Spinal cord (tissue), 9 donors: ENCODE measurements at regions not wholly inside any gene's neighbourhood (a gene's known extent, or its start where the extent isn't known, plus 50 kb on each side); places are given as distances from the start of the nearest gene placed in this dataset.
A peak's percentile ranks its signal among the peaks of the same experiment; 100 is the strongest.

Source experiments
- DNase-seq, 6 donors: peaks; one replicate each; pipeline versions ENCODE4 v3.0.0 to v3.0.0-alpha.2; 2013 to 2015; ENCODE audit warnings: low spot score in 6 of 6, low read depth in 4 of 6
- H3K27ac ChIP-seq: one replicate; pipeline ENCODE4 v1.5.1; 2013; ENCODE audit warnings: low read depth, low read length, control low read depth
- H3K27me3 ChIP-seq: one replicate; pipeline ENCODE4 v1.6.1; 2013; ENCODE audit warnings: low read length; ENCODE audit not compliant: control insufficient read depth, insufficient read depth
- H3K36me3 ChIP-seq: one replicate; pipeline ENCODE4 v1.6.1; 2013; ENCODE audit warnings: low read length; ENCODE audit not compliant: control insufficient read depth, insufficient read depth
- H3K4me1 ChIP-seq: one replicate; pipeline ENCODE4 v1.6.1; 2013; ENCODE audit warnings: low read length; ENCODE audit not compliant: control insufficient read depth, insufficient read depth
- H3K4me3 ChIP-seq: one replicate; pipeline ENCODE4 v1.5.1; 2013; ENCODE audit warnings: low read depth, low read length, control low read depth
- H3K9me3 ChIP-seq: one replicate; pipeline ENCODE4 v1.6.1; 2013; ENCODE audit warnings: low read length; ENCODE audit not compliant: control insufficient read depth, insufficient read depth
- WGBS: methylation state at CpG from one replicate; pipeline ENCODE4 v1.1.5; 2013; ENCODE audit warnings: missing lambda C conversion rate; ENCODE audit not compliant: insufficient coverage; 5-methylcytosine and 5-hydroxymethylcytosine counted together
- donor health status: healthy.

DNA sequence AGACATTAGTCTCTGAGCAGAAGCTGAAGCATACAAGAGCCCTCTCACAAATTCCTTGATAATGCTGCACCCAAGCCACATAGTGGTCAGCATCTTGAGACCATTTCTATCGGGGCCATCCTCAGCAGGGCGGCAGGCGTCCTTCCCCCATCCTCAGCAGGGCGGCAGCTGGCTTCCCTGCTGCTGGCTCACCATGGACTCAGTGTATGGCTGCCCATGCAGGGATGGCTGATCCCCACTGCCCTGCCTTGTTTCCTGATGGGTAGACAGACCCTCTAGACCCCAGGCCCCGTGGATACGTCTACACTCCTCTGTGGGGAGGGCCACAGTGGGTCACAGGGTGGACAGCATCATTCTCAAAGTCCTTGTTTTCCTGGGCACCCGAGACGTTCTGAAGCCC lies 406.8 kb downstream of the TCERG1L start:
- no peaks in the 10 kb centered on the region for H3K9me3 ChIP-seq
- WGBS = 92% methylated on average over 8 of the region's 8 CpGs
- DNase-seq = no peak
- no peaks in the 10 kb centered on the region for H3K27me3 ChIP-seq
- peaks cover 8% of the 10 kb centered on the region for H3K4me1 ChIP-seq
- H3K27ac ChIP-seq = no peak overlapping the region
- no peaks in the 10 kb centered on the region for H3K36me3 ChIP-seq
- no peak overlapping the region for H3K4me3 ChIP-seq

DNA sequence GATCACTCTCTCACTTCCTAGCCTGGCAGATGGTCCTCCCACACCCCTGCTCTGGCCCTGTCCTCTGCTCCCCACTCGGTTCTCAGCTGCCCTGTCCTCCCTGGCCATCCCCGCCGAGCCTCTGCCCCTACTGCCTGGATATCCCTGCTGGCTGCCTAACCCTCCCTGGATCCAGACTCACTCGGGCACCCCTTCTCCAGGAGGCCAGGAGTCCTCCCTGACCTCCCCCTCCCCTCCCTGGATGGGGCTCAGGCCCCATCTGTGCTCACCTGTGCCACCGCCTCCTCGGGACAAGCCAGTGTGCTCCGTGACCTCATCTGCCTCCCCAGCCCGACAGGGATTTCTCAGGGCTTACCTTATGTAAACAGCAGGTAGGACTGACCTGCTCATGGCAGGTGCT lies 406.1 kb downstream of the TCERG1L start:
- peaks cover 8% of the 10 kb centered on the region for H3K4me1 ChIP-seq
- 86% methylated on average over 8 of the region's 8 CpGs for WGBS
- H3K4me3 ChIP-seq = no peak overlapping the region
- no peak overlapping the region for H3K27ac ChIP-seq
- H3K36me3 ChIP-seq = no peaks in the 10 kb centered on the region
- no peaks in the 10 kb centered on the region for H3K27me3 ChIP-seq
- no peaks in the 10 kb centered on the region for H3K9me3 ChIP-seq
- DNase-seq = no peak

DNA sequence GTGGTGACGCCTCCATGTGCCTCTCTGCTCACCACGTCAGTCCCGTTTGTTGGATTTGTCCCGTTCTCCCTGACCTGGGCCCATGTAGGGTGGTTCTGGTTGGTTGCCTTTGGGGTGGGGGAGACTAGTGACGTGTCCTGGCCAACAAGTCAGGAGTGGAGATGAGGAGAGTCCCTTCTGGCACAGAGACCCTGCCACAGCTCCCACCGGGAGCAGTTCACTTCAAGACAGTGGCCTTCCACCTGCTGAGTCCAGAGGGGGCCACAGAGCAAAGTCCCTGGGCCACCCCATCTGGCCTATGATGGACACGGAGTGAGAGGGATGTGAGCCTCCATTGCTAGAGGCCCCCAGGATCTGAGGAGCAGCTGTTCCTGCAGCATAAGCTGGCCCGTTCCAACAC lies 405.6 kb downstream of the TCERG1L start:
- 96% methylated on average over 6 of the region's 8 CpGs for WGBS
- no peak for DNase-seq
- no peak overlapping the region for H3K4me3 ChIP-seq
- no peaks in the 10 kb centered on the region for H3K9me3 ChIP-seq
- H3K36me3 ChIP-seq = no peaks in the 10 kb centered on the region
- H3K27ac ChIP-seq = no peak overlapping the region
- peaks cover 8% of the 10 kb centered on the region for H3K4me1 ChIP-seq
- H3K27me3 ChIP-seq = no peaks in the 10 kb centered on the region

DNA sequence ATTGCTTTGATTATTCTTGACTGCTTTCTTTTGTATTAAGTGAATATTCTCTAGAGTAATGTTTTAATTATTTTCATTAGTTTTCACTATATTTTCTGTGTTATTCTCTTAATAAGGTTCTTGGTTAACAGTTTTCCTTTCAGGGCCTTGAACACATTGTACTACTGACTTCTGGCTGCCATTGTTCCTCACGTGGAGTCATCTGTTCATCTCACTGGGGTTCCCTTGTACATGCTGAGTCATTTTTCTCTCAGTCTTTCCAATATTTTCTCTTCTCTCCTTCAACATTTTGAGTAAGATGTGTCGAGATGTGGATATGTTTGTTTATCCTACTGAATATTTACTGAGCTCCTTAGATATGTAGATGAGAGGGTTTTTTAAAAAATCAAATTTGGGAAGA lies 400.7 kb downstream of the TCERG1L start:
- no peak for DNase-seq
- no peak overlapping the region for H3K4me3 ChIP-seq
- WGBS = 86% methylated on average over 1 of the region's 2 CpGs

DNA sequence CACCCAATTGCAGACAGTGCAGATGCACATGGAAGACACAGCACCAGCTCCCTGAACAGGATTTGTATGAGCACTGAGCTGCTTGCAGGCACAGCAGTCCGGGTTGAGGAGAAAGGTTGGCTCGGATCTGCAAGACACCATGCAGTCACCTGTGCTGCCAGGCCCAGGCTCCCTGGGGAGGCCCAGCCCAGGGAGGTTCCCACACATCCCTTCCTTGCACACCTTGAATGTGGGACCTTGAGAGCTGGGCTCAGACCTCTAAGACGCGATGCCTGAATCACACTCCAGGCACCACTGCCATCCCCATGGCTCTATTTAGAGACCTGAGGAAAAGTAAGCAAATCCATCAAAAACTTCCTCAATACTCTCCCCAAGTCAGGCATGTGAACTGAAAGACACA lies 397.7 kb downstream of the TCERG1L start:
- peaks cover 3% of the 10 kb centered on the region for H3K4me1 ChIP-seq
- no peak overlapping the region for H3K4me3 ChIP-seq
- H3K9me3 ChIP-seq = peaks cover 1% of the 10 kb centered on the region
- 61% methylated on average over 4 of the region's 4 CpGs for WGBS
- H3K27ac ChIP-seq = no peak overlapping the region
- no peak for DNase-seq
- H3K36me3 ChIP-seq = no peaks in the 10 kb centered on the region
- no peaks in the 10 kb centered on the region for H3K27me3 ChIP-seq

More for the DNA sequence above, 400.7 kb downstream of the TCERG1L start:
- Histone ChIP-seq H3K36me3 (no peaks in the 10 kb centered on the region), H3K4me1 (peaks cover 3% of the 10 kb centered on the region), H3K9me3 (no peaks in the 10 kb centered on the region), H3K27ac (no peak overlapping the region), H3K27me3 (no peaks in the 10 kb centered on the region)

DNA sequence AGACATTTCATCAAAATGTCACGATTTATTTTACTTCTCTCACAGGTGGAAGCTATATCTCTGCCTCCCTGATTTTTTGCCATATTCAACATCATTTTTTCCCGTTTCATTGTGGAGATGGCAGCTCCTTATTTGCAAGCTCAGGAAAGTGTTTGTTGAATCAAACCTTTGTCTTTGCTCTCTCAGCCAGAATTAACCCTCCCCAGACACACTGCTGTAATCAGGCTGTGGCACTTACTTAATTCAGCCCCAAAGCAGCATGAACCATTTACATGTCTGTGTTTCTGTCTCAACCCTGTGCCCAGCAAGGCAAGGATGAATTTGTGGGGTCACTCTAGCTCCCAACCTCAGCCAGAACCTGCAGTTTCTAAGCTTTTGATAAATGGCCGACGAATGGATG lies 397.2 kb downstream of the TCERG1L start:
- DNase-seq = peak in 2 of 6 donors; percentile 32 to 48
- 46% methylated on average over 3 of the region's 4 CpGs for WGBS

DNA sequence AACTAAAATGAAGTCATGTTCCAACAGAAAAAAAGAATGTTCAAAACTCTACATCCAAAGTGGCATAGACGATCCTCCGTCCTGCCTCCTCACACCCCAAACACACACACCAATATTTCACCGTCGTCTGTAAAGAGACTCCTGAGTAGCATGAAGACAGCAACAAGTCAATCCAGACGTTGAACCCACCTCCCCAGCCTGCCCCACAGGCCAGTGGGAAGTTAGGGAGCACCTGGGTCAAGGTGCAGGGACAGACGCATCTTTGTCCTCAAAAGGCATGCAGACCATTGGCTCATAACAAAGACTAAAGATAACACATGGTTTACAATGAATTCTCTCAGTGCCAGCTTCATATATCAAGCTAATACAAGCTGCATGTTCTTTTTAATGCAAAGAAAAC lies 396.5 kb downstream of the TCERG1L start:
- no peak overlapping the region for H3K27ac ChIP-seq
- no peaks in the 10 kb centered on the region for H3K36me3 ChIP-seq
- peaks cover 3% of the 10 kb centered on the region for H3K4me1 ChIP-seq
- no peak for DNase-seq
- 80% methylated on average over 4 of the region's 6 CpGs for WGBS
- H3K4me3 ChIP-seq = no peak overlapping the region
- no peaks in the 10 kb centered on the region for H3K27me3 ChIP-seq
- peaks cover 1% of the 10 kb centered on the region for H3K9me3 ChIP-seq

More for the DNA sequence above, 397.2 kb downstream of the TCERG1L start:
- H3K9me3 ChIP-seq = peaks cover 1% of the 10 kb centered on the region
- peaks cover 3% of the 10 kb centered on the region for H3K4me1 ChIP-seq
- H3K36me3 ChIP-seq = no peaks in the 10 kb centered on the region
- no peak overlapping the region for H3K27ac ChIP-seq
- no peak overlapping the region for H3K4me3 ChIP-seq
- no peaks in the 10 kb centered on the region for H3K27me3 ChIP-seq

DNA sequence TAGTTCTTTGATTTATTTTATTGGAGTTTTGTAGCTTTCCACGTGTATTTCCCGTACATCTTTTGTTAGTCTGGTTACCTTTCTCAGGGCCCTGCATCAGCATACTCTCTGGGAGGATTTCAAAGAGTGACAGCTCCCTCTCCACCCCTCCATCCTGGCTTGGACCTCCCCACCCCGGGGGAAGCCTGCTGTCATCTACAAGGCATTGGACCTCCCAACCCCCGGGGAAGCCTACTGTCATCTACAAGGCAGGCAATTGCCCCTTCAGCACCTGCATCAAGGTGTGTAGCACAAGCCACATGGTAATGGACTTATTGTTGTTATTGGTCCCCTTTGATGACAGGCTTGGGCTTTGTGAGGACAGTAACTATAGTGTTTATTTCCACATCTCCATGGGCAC lies 390.1 kb downstream of the TCERG1L start:
- H3K27me3 ChIP-seq = no peaks in the 10 kb centered on the region
- peaks cover 1% of the 10 kb centered on the region for H3K9me3 ChIP-seq
- H3K4me3 ChIP-seq = no peak overlapping the region
- no peaks in the 10 kb centered on the region for H3K36me3 ChIP-seq
- H3K4me1 ChIP-seq = peaks cover 4% of the 10 kb centered on the region
- DNase-seq = no peak
- WGBS = 80% methylated on average over 1 of the region's 4 CpGs
- no peak overlapping the region for H3K27ac ChIP-seq

DNA sequence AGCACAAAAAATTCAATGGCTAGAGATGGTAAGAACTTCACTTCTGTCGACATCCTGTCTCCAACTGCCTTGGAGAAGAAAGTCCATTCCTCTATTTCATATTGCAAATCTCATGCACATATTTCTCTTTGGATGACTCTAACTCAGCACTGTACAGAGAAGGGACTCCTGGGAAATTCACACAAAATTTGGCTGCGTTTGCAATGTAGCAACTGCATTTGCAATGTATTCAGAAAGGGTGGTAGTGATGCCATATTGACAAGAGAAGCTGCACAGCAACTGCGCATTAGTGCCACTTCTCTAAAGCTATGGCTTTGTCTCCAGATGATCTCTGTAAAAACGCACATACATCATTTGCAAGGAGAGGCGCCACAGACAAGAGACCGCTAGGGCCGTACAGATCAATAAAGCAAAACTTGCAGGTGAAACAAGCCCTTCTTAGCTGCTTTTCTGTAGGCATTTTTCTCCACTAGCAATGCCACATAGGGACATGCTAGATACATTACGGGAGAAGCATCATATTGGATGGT lies 389.5 kb downstream of the TCERG1L start:
- H3K36me3 ChIP-seq = no peaks in the 10 kb centered on the region
- WGBS = 85% methylated on average over 4 of the region's 8 CpGs
- H3K27me3 ChIP-seq = no peaks in the 10 kb centered on the region
- H3K4me1 ChIP-seq = peaks cover 4% of the 10 kb centered on the region
- no peak overlapping the region for H3K27ac ChIP-seq
- peak in 2 of 6 donors; percentile 70 to 86 for DNase-seq
- H3K9me3 ChIP-seq = no peaks in the 10 kb centered on the region
- no peak overlapping the region for H3K4me3 ChIP-seq

DNA sequence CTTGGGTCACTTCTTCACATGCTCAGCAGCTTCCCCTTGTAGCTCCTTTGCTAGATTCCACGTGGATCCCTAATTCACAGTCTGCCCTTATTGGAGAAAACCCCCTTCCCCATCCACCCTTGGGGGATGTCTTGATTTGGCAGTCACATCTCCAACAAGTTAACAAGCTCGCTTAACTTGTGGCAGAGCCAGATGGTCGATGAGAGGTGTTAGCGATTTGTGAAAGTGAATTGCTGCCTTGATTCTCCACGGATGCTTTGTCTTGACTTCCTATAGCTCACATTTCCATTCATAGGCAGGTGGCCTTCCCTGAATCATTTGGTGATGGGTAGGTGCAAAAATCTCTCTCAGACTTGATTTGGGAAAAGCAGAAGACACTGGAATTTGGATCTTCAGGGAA lies 387.9 kb downstream of the TCERG1L start:
- no peaks in the 10 kb centered on the region for H3K27me3 ChIP-seq
- H3K4me1 ChIP-seq = peaks cover 4% of the 10 kb centered on the region
- no peaks in the 10 kb centered on the region for H3K9me3 ChIP-seq
- no peak overlapping the region for H3K27ac ChIP-seq
- H3K36me3 ChIP-seq = no peaks in the 10 kb centered on the region
- DNase-seq = peak in 2 of 6 donors; percentile 74 to 85
- no peak overlapping the region for H3K4me3 ChIP-seq
- no CpG with 5 or more reads among the region's 5 CpGs for WGBS
